NB4 (cell line): ENCODE measurements at regions not wholly inside any gene's neighbourhood (a gene's known extent, or its start where the extent isn't known, plus 50 kb on each side); places are given as distances from the start of the nearest gene placed in this dataset.

Experiments used
- POLR2A ChIP-seq: IDR thresholded peaks from 2 replicates; pipeline ENCODE4 v1.6.1; 2011; ENCODE audit warnings: mild to moderate bottlenecking; ENCODE audit not compliant: insufficient read length; ENCODE audit errors: extremely low read depth
- TF ChIP-seq, protein P1 (sequence below): IDR thresholded peaks from one replicate; pipeline ENCODE4 v1.5.1; 2012; ENCODE audit warnings: low read depth, low read length

DNA sequence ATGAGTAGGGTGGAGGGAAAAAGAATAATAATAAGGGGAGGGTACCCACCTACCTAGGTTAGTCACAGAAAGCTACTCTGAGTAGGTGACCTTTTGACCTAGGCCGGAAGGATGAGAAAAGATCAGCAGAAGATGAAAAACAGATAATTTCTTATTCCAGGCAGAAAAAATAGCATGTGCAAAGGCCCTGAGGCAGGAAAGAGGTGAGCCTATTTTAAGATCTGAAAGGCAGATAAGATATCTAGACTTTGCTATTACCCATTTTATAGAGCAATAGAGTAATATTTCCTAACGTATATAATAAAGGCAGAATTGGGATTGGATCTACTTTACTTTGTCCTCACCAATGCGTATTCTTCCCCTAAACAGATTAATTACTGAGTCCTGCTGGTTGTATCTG lies 393.9 kb upstream of the MPDZ start:
- TF ChIP-seq, protein P1, sequence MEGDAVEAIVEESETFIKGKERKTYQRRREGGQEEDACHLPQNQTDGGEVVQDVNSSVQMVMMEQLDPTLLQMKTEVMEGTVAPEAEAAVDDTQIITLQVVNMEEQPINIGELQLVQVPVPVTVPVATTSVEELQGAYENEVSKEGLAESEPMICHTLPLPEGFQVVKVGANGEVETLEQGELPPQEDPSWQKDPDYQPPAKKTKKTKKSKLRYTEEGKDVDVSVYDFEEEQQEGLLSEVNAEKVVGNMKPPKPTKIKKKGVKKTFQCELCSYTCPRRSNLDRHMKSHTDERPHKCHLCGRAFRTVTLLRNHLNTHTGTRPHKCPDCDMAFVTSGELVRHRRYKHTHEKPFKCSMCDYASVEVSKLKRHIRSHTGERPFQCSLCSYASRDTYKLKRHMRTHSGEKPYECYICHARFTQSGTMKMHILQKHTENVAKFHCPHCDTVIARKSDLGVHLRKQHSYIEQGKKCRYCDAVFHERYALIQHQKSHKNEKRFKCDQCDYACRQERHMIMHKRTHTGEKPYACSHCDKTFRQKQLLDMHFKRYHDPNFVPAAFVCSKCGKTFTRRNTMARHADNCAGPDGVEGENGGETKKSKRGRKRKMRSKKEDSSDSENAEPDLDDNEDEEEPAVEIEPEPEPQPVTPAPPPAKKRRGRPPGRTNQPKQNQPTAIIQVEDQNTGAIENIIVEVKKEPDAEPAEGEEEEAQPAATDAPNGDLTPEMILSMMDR, result no peak
- no peak for TF ChIP-seq POLR2A
